ENCODE measurements at regions not wholly inside any gene's neighbourhood (a gene's known extent, or its start where the extent isn't known, plus 50 kb on each side); places are given as distances from the start of the nearest gene placed in this dataset.

GRCh38 chr20:51212816-51213215 lies 189.9 kb upstream of the KCNG1 start:
- no peaks in the 10 kb centered on the region for H3K36me3 ChIP-seq (replicated peaks in 1 of 2; ENCODE audit: control insufficient read depth in 1 of 2, insufficient read depth in 2 of 2, low read length in 1 of 2)
- H3F3A ChIP-seq (replicated peaks; ENCODE audit: insufficient read depth), result no peaks in the 10 kb centered on the region
- POLR2A ChIA-PET, result no interaction called here
- H3K4me2 ChIP-seq, result no peak overlapping the region
- no peaks in the 10 kb centered on the region for H3K9me2 ChIP-seq
- H3K9ac ChIP-seq, result no peak overlapping the region
- no peak overlapping the region for H2AFZ ChIP-seq (ENCODE audit: low read depth)
- no peaks in the 10 kb centered on the region for H4K20me1 ChIP-seq (ENCODE audit: insufficient read depth)
- H3K4me3 ChIP-seq (ENCODE audit: low read depth in 2 of 2, low read length in 1 of 2), result no peak overlapping the region
- no peaks in the 10 kb centered on the region; the same call in 1 of the 2 replicates for H3K27me3 ChIP-seq (ENCODE audit: insufficient read depth)
- no peaks in the 10 kb centered on the region for H3K79me2 ChIP-seq (ENCODE audit: insufficient read depth)
- 56% methylated on average over 3 of the region's 3 CpGs for WGBS (ENCODE audit: low lambda C conversion rate)
- CTCF ChIA-PET, result interaction anchor here (1.0 kb wide), 1 partner anchor 220 kb away, joined by 4 read pairs; no protein-coding TSS in a partner anchor
- no peak for TF ChIP-seq TCF12 (IDR thresholded peaks at IDR 0.05)
- TF ChIP-seq NFIC (IDR thresholded peaks at IDR 0.05; ENCODE audit: borderline replicate concordance), result no peak
- no peak for TF ChIP-seq RCOR1 (IDR thresholded peaks at IDR 0.05; ENCODE audit: low read length)
- TF ChIP-seq GATA2 (CRISPR knock-in tag; IDR thresholded peaks at IDR 0.05), result no peak
- TF ChIP-seq IRF3 (IDR thresholded peaks at IDR 0.05; ENCODE audit: low read depth, low read length), result no peak
- H3K9me3 ChIP-seq, result no peaks in the 10 kb centered on the region; the same call in 1 of the 2 replicates
- H3K4me1 ChIP-seq (ENCODE audit: control insufficient read depth in 1 of 2, insufficient read depth in 2 of 2, low read depth in 1 of 2, low read length in 1 of 2), result peaks cover 0 to 2% of the 10 kb centered on the region in 2 experiments; a peak in 1 of 4 replicates
- no peak for DNase-seq
- no peak overlapping the region for H3K27ac ChIP-seq (ENCODE audit: low read depth in 2 of 2, low read length in 1 of 2)

GRCh38 chr20:51211191-51211590 lies 188.3 kb upstream of the KCNG1 start:
- H3K36me3 ChIP-seq (replicated peaks in 1 of 2; ENCODE audit: control insufficient read depth in 1 of 2, insufficient read depth in 2 of 2, low read length in 1 of 2), result no peaks in the 10 kb centered on the region
- POLR2A ChIA-PET, result no interaction called here
- CTCF ChIA-PET, result interaction anchor here (0.7 kb wide), 1 partner anchor 417 kb away, joined by 3 read pairs; the partner anchor contains the start of gene BCAS4
- WGBS (ENCODE audit: low lambda C conversion rate), result 57% methylated on average over 2 of the region's 2 CpGs
- no peak overlapping the region for H3K4me3 ChIP-seq (ENCODE audit: low read depth in 2 of 2, low read length in 1 of 2)
- H2AFZ ChIP-seq (ENCODE audit: low read depth), result no peak overlapping the region
- H3K4me2 ChIP-seq, result no peak overlapping the region
- peaks cover 0 to 2% of the 10 kb centered on the region in 2 experiments; a peak in 1 of 4 replicates for H3K4me1 ChIP-seq (ENCODE audit: control insufficient read depth in 1 of 2, insufficient read depth in 2 of 2, low read depth in 1 of 2, low read length in 1 of 2)
- H3K27me3 ChIP-seq (ENCODE audit: insufficient read depth), result no peaks in the 10 kb centered on the region; the same call in 1 of the 2 replicates
- no peak for DNase-seq
- H3K9me2 ChIP-seq, result no peaks in the 10 kb centered on the region
- H3K9ac ChIP-seq, result no peak overlapping the region
- no peaks in the 10 kb centered on the region for H4K20me1 ChIP-seq (ENCODE audit: insufficient read depth)
- H3F3A ChIP-seq (replicated peaks; ENCODE audit: insufficient read depth), result no peaks in the 10 kb centered on the region
- H3K9me3 ChIP-seq, result no peaks in the 10 kb centered on the region
- no peaks in the 10 kb centered on the region for H3K79me2 ChIP-seq (ENCODE audit: insufficient read depth)
- no peak overlapping the region for H3K27ac ChIP-seq (ENCODE audit: low read depth in 2 of 2, low read length in 1 of 2)
- no peak for TF ChIP-seq EZH2phosphoT487 (IDR thresholded peaks at IDR 0.05; ENCODE audit: borderline replicate concordance, low read depth)
- TF ChIP-seq NRF1 (IDR thresholded peaks at IDR 0.05; ENCODE audit: low read depth, low read length), result no peak
- TF ChIP-seq RCOR1 (IDR thresholded peaks at IDR 0.05; ENCODE audit: low read length), result no peak
- TF ChIP-seq EP300 (IDR thresholded peaks at IDR 0.05; ENCODE audit: borderline replicate concordance in 1 of 2, low read depth in 1 of 2, low read length in 1 of 2), result no peak
- TF ChIP-seq POLR2AphosphoS5 (IDR thresholded peaks at IDR 0.05; ENCODE audit: low read depth, low read length), result no peak
- TF ChIP-seq TCF12 (IDR thresholded peaks at IDR 0.05), result no peak
- no peak for TF ChIP-seq USF2 (IDR thresholded peaks at IDR 0.05; ENCODE audit: borderline replicate concordance, low read depth, low read length)
- TF ChIP-seq RFX5 (IDR thresholded peaks at IDR 0.05; ENCODE audit: low read length), result no peak
- no peak for TF ChIP-seq NFIC (IDR thresholded peaks at IDR 0.05; ENCODE audit: borderline replicate concordance)
- TF ChIP-seq ZBTB33 (IDR thresholded peaks at IDR 0.05; ENCODE audit: borderline replicate concordance, low read depth), result no peak
- TF ChIP-seq USF1 (IDR thresholded peaks at IDR 0.05; ENCODE audit: borderline replicate concordance, low read depth), result no peak
- TF ChIP-seq MXI1 (IDR thresholded peaks at IDR 0.05; ENCODE audit: low read depth, low read length), result no peak
- no peak for TF ChIP-seq YY1 (IDR thresholded peaks at IDR 0.05; ENCODE audit: low read depth)
- TF ChIP-seq IRF3 (IDR thresholded peaks at IDR 0.05; ENCODE audit: low read depth, low read length), result no peak
- TF ChIP-seq PBX3 (IDR thresholded peaks at IDR 0.05), result no peak
- no peak for TF ChIP-seq ELF1 (IDR thresholded peaks at IDR 0.05)
- no peak for TF ChIP-seq TAF1 (IDR thresholded peaks at IDR 0.05; ENCODE audit: borderline replicate concordance, low read depth, low read length)
- TF ChIP-seq SIN3A (IDR thresholded peaks at IDR 0.05; ENCODE audit: borderline replicate concordance, low read depth, low read length), result no peak
- no peak for TF ChIP-seq GABPA (IDR thresholded peaks at IDR 0.05; ENCODE audit: low read depth)

Measured in SK-N-SH (cell line).